ENCODE measurements at regions not wholly inside any gene's neighbourhood (a gene's known extent, or its start where the extent isn't known, plus 50 kb on each side); places are given as distances from the start of the nearest gene placed in this dataset.

- ChIA-PET POLR2A (interaction anchor here (0.6 to 1.2 kb wide), 3 partner anchors 9 to 71 kb away, joined by 3 to 4 read pairs (median 3); no protein-coding TSS in a partner anchor), CTCF (ENCODE audit: low intra/inter-chr PET ratio) (no interaction called here)
- Histone ChIP-seq H3K36me3 (ENCODE audit: control insufficient read depth, insufficient read depth, low read length) (no peaks in the 10 kb centered on the region), H3K9me1 (ENCODE audit: control insufficient read depth, insufficient read depth, low read length) (no peaks in the 10 kb centered on the region), H3K79me2 (ENCODE audit: control insufficient read depth, insufficient read depth, low read length) (no peaks in the 10 kb centered on the region), H3K9me3 (replicated peaks; ENCODE audit: control insufficient read depth, insufficient read depth, low read depth, low read length) (no peaks in the 10 kb centered on the region), H3K4me2 (ENCODE audit: insufficient read depth, low read length) (no peak overlapping the region), H3K9ac (ENCODE audit: insufficient read depth in 1 of 2, low read depth in 2 of 2, low read length in 2 of 2) (no peak overlapping the region), H3K27ac (ENCODE audit: extremely low read depth, low read depth, low read length) (no peak overlapping the region), H3K4me1 (replicated peaks in 1 of 2; ENCODE audit: control insufficient read depth in 2 of 2, insufficient read depth in 2 of 2, low read length in 2 of 2) (no peaks in the 10 kb centered on the region), H3K4me3 (no peak overlapping the region), H3K27me3 (ENCODE audit: control insufficient read depth in 2 of 2, insufficient read depth in 2 of 2, low read length in 2 of 2) (peaks cover 4 to 11% of the 10 kb centered on the region in 2 experiments; a peak in 4 of 5 replicates), H4K20me1 (replicated peaks; ENCODE audit: control insufficient read depth, insufficient read depth, low read length) (no peaks in the 10 kb centered on the region), H2AFZ (ENCODE audit: low read depth, low read length) (no peak overlapping the region)
- ATAC-seq (no peak), DNase-seq (ENCODE audit: extremely low read depth in 1 of 4, low spot score in 3 of 4) (no peak), FAIRE-seq (no peak)
- TF ChIP-seq CBFA2T2 (conservative IDR thresholded peaks at IDR 0.05) (peak; percentile 51), TAL1 (IDR thresholded peaks at IDR 0.05) (peak; percentile 61), CBFA2T3 (IDR thresholded peaks at IDR 0.05) (peak; percentile 64), POLR2A (conservative IDR thresholded peaks at IDR 0.05) (no peak), JUND (IDR thresholded peaks at IDR 0.05; ENCODE audit: borderline replicate concordance, low read depth, low read length) (no peak), JUND (tag; IDR thresholded peaks at IDR 0.05; ENCODE audit: borderline replicate concordance, low read depth, low read length) (no peak), NFIC (IDR thresholded peaks at IDR 0.05) (peak; percentile 57), ARID1B (IDR thresholded peaks at IDR 0.05) (0 out of 2 replicates have a peak, but pooled peaks have one; percentile 8)
- in situ Hi-C loops (cut with MboI) (no loop called here), intact Hi-C loops (cut with micrococcal nuclease) (no loop called here)
- BruUV-seq (replicated peaks) = no TSS peak
- WGBS (ENCODE audit: insufficient coverage, low coverage, missing lambda C conversion rate) = 0% methylated on average over 1 of the region's 1 CpG
Measured at GRCh38 chr21:32112195-32112594, 166.7 kb downstream of the MIS18A start.

- TF ChIP-seq CBFB (CRISPR knock-in tag; IDR thresholded peaks at IDR 0.05) (no peak), ZBTB1 (CRISPR knock-in tag; IDR thresholded peaks at IDR 0.05; ENCODE audit: borderline replicate concordance, low read depth) (no peak), MTA3 (IDR thresholded peaks at IDR 0.05; ENCODE audit: borderline replicate concordance) (no peak), PTBP1 (IDR thresholded peaks at IDR 0.05; ENCODE audit: low read depth, low read length) (no peak), PHF8 (IDR thresholded peaks at IDR 0.05; ENCODE audit: borderline replicate concordance, low read length) (no peak), CREB3 (tag; conservative IDR thresholded peaks at IDR 0.05; ENCODE audit: low read depth) (no peak), ZNF124 (CRISPR knock-in tag; IDR thresholded peaks at IDR 0.05) (no peak), SNIP1 (IDR thresholded peaks at IDR 0.05; ENCODE audit: low read depth) (no peak), KAT2B (IDR thresholded peaks at IDR 0.05; ENCODE audit: low read depth, low read length) (no peak), SUPT5H (IDR thresholded peaks at IDR 0.05) (no peak), SMARCB1 (IDR thresholded peaks at IDR 0.05; ENCODE audit: insufficient read length, low read depth) (no peak)
- Histone ChIP-seq H3K79me2 (ENCODE audit: control insufficient read depth, insufficient read depth, low read length) (no peaks in the 10 kb centered on the region), H2AFZ (ENCODE audit: low read depth, low read length) (no peak overlapping the region), H3K4me1 (replicated peaks in 1 of 2; ENCODE audit: control insufficient read depth in 2 of 2, insufficient read depth in 2 of 2, low read length in 2 of 2) (no peaks in the 10 kb centered on the region), H3K27ac (ENCODE audit: extremely low read depth, low read depth, low read length) (no peak overlapping the region), H3K4me2 (ENCODE audit: insufficient read depth, low read length) (no peak overlapping the region), H3K9ac (ENCODE audit: insufficient read depth in 1 of 2, low read depth in 2 of 2, low read length in 2 of 2) (no peak overlapping the region), H3K36me3 (ENCODE audit: control insufficient read depth, insufficient read depth, low read length) (no peaks in the 10 kb centered on the region), H3K4me3 (no peak overlapping the region), H3K27me3 (ENCODE audit: control insufficient read depth in 2 of 2, insufficient read depth in 2 of 2, low read length in 2 of 2) (peaks cover 0 to 10% of the 10 kb centered on the region in 2 experiments; a peak in 3 of 5 replicates), H3K9me1 (ENCODE audit: control insufficient read depth, insufficient read depth, low read length) (no peaks in the 10 kb centered on the region), H4K20me1 (replicated peaks; ENCODE audit: control insufficient read depth, insufficient read depth, low read length) (no peaks in the 10 kb centered on the region), H3K9me3 (replicated peaks; ENCODE audit: control insufficient read depth, insufficient read depth, low read depth, low read length) (no peaks in the 10 kb centered on the region)
- in situ Hi-C loops (cut with MboI) = no loop called here
- CTCF ChIA-PET (ENCODE audit: low intra/inter-chr PET ratio) = no interaction called here
- intact Hi-C loops (cut with micrococcal nuclease) = no loop called here
- BruUV-seq (replicated peaks) = no TSS peak
- DNase-seq (ENCODE audit: extremely low read depth in 1 of 4, low spot score in 3 of 4) (no peak), ATAC-seq (no peak), FAIRE-seq (no peak)
- POLR2A ChIA-PET = interaction anchor here (0.7 kb wide), 1 partner anchor 12 kb away, joined by 3 read pairs; no protein-coding TSS in a partner anchor
- WGBS (ENCODE audit: insufficient coverage, low coverage, missing lambda C conversion rate) = 0% methylated on average over 2 of the region's 2 CpGs
Measured at GRCh38 chr21:32108566-32108965, 170.3 kb downstream of the MIS18A start.
